ENCODE measurements at regions not wholly inside any gene's neighbourhood (a gene's known extent, or its start where the extent isn't known, plus 50 kb on each side); places are given as distances from the start of the nearest gene placed in this dataset.
"Not testable (repeated sequence)": the region's sequence is repeated elsewhere in the genome, so short reads cannot be mapped to it uniquely, and the experiment has no call there.

- no peak for DNase-seq
Observed at GRCh38 chr10:38209332-38209731, 115.2 kb downstream of the ZNF37A start.

DNA sequence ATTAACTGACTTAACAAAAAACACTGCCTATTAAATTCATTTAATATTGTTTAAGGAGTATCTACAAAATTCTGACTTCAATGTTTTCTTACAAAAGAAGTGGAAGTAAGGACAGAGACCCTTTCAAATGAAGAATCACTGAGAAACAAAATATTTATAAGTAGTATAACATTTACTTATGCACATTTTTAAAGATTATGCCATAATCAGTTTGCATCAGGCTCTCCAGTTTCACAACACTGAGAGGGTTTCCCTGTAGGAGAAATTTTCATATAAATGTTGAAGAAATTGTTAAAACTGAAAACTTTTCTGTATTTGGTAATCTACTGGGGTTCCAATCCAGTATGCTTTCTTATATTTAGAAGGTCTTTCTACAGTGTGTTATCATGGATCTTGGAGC lies 115.6 kb downstream of the ZNF37A start:
- not testable (repeated sequence) for DNase-seq

DNA sequence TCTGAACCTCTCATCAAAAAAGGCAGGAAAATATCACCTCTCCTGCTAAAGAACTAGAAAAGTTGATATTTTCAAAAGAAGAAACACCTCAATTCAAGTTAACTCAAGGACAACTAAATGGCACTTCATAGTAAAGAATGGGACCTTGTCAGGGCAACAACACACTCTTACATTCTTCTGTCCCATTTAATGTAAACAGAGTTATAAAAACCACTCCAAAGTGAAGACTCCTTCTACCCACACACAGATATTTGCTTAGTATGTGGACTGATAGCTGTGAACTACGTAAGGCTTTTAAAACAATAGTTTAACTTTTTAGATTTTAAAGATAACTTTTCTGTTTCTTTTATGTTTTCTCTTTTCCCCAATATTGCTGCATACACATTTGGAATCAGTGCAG lies 118.3 kb downstream of the ZNF37A start:
- no peak for DNase-seq

- DNase-seq, result no peak
Observed at GRCh38 chr10:38226385-38226784, 132.2 kb downstream of the ZNF37A start.

- DNase-seq, result no peak
Observed at GRCh38 chr10:38228394-38228793, 134.3 kb downstream of the ZNF37A start.

DNA sequence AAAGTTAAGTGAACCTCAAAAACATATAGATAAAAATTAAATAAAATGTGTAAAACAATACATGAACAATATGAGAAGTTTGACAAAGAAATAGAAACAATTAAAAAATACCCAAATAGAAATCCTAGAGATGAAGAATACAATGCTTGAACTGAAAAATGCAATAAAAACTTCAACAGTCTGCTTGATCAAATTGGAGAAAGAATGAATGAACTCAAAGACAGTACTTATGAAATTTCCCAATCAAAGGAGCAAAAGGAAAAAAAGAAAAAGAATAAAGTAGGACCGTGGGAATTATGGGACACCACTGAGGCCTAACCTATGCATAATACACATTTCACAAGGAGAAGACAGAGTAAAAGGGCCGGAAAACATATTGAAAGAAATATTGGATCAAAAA lies 144.3 kb downstream of the ZNF37A start:
- not testable (repeated sequence) for DNase-seq

- DNase-seq, result not testable (repeated sequence)
Observed at GRCh38 chr10:38242061-38242649, 148.0 kb downstream of the ZNF37A start.

- not testable (repeated sequence) for DNase-seq
Observed at GRCh38 chr10:38248113-38248512, 154.0 kb downstream of the ZNF37A start.

DNA sequence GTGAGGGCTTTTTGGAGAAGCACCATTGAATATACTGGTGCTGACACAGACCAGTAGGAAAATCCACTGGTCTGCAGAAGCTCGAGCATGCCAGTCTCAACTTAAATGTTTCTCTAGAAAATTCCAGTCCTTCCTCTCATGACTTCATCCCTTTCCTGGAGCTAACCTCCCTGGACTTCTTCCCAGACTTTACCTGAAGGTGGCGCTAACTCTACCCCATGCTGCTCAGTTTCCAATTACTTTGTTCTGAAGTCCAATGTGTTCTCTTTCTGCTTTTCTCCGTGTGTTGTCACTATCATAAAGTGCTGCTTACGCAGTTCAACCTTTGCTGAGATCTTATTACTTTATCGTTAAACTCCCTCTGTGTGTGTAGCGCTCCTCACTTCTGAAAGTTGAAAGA lies 158.4 kb downstream of the ZNF37A start:
- DNase-seq, result not testable (repeated sequence)

GRCh38 chr10:38267555-38267954 lies 173.4 kb downstream of the ZNF37A start:
- not testable (repeated sequence) for DNase-seq

DNA sequence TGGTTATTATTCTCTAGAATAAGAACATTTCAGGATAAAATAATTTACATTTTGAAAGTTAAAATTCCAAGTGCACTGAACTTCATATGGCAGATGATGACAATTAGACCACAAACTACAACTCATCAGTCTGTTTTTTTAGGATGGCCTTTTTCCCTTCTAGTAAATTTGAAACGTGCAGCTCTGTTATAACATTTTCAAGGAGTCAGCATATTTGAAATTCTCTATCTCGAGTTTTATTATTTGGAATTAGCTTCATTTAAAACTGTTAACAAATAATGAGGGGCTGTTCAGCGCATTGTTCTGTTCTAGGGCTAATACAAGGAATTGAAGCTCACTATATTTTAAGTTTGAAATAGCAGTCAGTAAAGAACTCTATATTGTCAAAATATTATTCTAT lies 176.9 kb downstream of the ZNF37A start:
- DNase-seq, result not testable (repeated sequence)

DNA sequence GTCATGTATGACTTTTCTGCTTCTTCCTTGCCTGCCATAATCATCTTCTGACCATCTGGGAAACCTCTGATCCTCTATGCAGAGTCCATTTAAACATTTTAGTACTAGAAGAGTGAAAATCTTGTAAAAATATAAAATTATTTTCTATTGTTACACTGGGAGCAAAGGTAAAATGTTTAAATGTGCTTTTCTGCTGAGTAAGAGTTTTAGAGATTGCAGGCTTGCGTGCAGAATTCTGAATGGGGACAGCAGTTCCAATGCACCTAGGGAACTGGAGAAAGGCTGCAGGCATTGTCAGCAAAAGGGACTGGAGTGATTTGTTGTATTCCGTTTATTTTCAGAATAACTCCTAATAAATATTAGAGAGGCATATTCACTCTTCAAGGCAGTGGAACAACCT lies 180.7 kb downstream of the ZNF37A start:
- not testable (repeated sequence) for DNase-seq

GRCh38 chr10:38292560-38292959 lies 198.4 kb downstream of the ZNF37A start:
- not testable (repeated sequence) for DNase-seq

DNA sequence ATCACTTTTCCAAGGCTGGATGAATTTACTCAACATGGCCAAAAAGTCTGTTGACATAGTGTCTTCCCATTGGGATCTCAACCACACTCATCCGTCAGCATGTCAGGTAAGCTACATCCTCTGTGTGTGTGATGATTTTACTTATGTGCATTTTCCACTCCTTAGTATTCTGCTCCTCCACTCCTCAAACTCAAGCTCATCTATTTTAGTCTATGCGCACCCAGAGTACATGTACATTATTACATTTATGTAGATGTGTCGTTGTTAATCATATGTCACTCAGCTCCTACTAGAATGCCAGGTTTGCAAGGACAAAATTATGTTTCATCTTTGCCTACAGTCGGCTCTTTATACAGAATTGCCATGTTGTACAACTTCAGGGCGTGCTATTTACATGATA lies 216.0 kb downstream of the ZNF37A start:
- not testable (repeated sequence) for DNase-seq

- DNase-seq, result not testable (repeated sequence)
Observed at GRCh38 chr10:38315090-38315805, 221.1 kb downstream of the ZNF37A start.

- not testable (repeated sequence) for DNase-seq
Observed at GRCh38 chr10:38321393-38321792, 227.3 kb downstream of the ZNF37A start.

GRCh38 chr10:38330306-38330705 lies 236.2 kb downstream of the ZNF37A start:
- not testable (repeated sequence) for DNase-seq

- DNase-seq, result not testable (repeated sequence)
Observed at GRCh38 chr10:38331106-38331505, 237.0 kb downstream of the ZNF37A start.

DNA sequence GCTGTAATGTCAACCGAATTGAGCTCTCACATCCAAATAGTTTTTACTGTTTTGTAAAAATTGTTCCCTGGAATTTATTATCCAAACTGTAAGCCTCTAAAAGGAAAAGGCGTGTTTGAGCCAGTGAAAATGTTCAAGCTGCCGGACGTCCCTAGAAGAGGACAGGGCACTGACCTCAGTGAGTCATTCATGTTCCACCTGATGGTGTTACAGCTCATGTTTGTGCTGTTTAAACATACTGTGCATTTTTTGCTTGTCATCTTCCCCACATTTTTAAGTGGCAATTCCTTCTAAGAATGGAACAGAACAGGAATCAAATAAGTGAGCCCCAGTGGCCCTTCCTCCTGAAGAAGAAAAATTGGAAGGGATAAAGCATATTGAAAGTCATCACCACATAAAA lies 239.6 kb downstream of the ZNF37A start:
- not testable (repeated sequence) for DNase-seq

DNA sequence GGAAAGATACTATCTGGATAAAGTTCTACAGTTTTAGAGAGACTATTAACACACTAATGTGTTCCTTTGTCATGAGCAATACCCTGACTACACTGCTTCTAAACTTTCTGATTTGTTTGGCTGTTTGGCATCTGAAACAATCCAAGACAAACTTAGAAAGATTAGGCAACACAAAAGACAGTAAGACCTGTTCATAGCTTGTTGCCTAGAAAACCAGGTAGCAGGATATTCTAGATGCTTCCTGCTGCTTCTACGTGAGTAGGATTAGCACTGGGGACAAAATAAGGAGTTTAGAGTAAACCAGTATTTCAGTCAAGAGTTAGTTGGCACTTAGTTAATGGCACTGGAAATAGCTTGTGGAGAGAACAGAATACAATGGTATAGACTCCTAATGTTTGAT lies 256.5 kb downstream of the ZNF37A start:
- not testable (repeated sequence) for DNase-seq

- DNase-seq, result not testable (repeated sequence)
Observed at GRCh38 chr10:38354410-38354809, 260.3 kb downstream of the ZNF37A start.

DNA sequence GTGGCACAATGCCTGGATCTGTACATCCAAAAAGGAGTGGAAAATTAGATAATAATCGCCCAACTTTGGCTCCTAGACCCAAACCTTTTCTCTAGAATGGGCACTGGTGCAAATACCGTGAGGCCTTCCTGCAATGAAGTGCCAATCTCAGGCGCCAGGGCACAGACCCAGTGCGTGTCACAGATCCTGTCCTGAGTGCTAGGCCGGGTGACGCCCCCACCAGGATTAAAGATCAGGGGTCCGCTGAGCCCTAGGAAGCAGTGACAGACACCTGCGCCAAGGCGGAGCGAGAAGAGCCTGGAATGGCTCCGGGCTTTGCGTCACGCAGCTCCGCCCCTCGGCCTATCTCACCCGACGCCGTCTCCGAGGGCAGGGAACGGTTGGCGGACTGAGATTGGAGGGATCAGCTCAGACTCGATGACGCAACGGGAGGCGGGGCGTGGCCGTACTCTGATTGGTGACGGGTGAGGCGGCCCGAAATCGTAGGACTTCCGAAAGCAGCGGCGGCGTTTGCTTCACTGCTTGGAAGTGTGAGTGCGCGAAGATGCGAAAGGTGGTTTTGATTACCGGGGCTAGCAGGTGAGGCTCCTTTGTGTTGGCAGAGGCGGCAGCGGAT lies 261.9 kb downstream of the ZNF37A start:
- peak; percentile 70 for DNase-seq

DNA sequence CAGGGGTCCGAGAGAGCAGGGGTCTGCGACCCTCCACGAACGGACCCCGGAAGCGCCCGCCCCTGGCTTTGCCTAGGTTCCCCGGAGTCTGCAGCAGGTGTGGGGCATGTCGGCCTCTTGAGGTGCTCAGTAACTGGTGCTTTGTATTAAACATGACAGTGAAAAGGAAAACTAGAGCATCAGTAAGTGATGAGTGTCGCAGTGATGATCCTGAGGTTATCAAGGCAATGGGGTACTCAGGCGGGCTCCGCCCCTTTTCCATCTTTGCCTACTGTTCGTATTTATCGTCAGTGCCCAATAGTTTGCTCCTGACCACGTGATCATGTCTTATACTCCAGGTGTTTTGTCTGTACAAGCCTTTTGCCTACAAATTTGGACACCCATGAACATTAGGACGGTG lies 262.4 kb downstream of the ZNF37A start:
- not testable (repeated sequence) for DNase-seq

- DNase-seq, result not testable (repeated sequence)
Observed at GRCh38 chr10:38362514-38362913, 268.4 kb downstream of the ZNF37A start.

Data from activated CD8-positive, alpha-beta memory T cell treated with anti-CD3 and anti-CD28 coated beads, Interleukin-2, amount 50 U/mL, for 4 hours (primary cell).